Endothelial cell of umbilical vein (primary cell): ENCODE measurements at regions not wholly inside any gene's neighbourhood (a gene's known extent, or its start where the extent isn't known, plus 50 kb on each side); places are given as distances from the start of the nearest gene placed in this dataset.

ENCODE experiments used
- BruUV-seq: library from RNA; stranded (reverse); fragments of 400-500 nt; replicated peaks from 2 replicates; lab custom pipeline; 2021; lab: Mats Ljungman, UMichigan
- CTCF ChIA-PET: fragments of 300-600, 350-600 bp; sonication (Branson Sonifier 250); formaldehyde crosslinking; loops from one replicate; lab custom pipeline; 2021; ENCODE audit warnings: antibody characterized with exemption, inconsistent platforms; lab: Charles Lee
- POLR2A ChIA-PET: fragments of 300-600, 350-600 bp; sonication (Branson Sonifier 250); formaldehyde crosslinking; loops from one replicate; lab custom pipeline; 2021; ENCODE audit warnings: antibody characterized with exemption, inconsistent platforms; lab: Charles Lee
- DNase-seq: peaks from one replicate; pipeline ENCODE4 v3.0.0-alpha.2; 2011; ENCODE audit warnings: low read depth, low spot score
- FAIRE-seq: peaks from 2 replicates; lab custom pipeline; 2011; peaks lifted over from hg19 to GRCh38; lab: Jason Lieb, UNC
- H2AFZ ChIP-seq: 2 replicates; pipeline ENCODE4 v1.6.0; 2012; ENCODE audit warnings: low read depth, low read length, control low read depth, inconsistent platforms
- H3K27ac ChIP-seq: 2 replicates; pipeline ENCODE4 v1.5.1; 2011; ENCODE audit warnings: low read depth, mild to moderate bottlenecking, control low read depth, low read length, moderate library complexity; ENCODE audit not compliant: insufficient read depth
- H3K27me3 ChIP-seq, 2 experiments: 2 replicates each; pipeline versions ENCODE4 v1.6.0 to v1.6.1; 2011; ENCODE audit warnings: low read length in 2 of 2, mixed read lengths in 1 of 2; ENCODE audit not compliant: control insufficient read depth in 2 of 2, insufficient read depth in 2 of 2
- H3K36me3 ChIP-seq, 2 experiments: 2 replicates in 1 of 2; 3 replicates in 1 of 2; pipeline ENCODE4 v1.5.1; 2011; ENCODE audit warnings: low read length in 2 of 2, mild to moderate bottlenecking in 1 of 2, moderate library complexity in 1 of 2; ENCODE audit not compliant: control insufficient read depth in 2 of 2, insufficient read depth in 2 of 2; ENCODE audit errors: extremely low read depth in 1 of 2
- H3K4me1 ChIP-seq: 3 replicates; pipeline ENCODE4 v1.5.1; 2011; ENCODE audit warnings: mild to moderate bottlenecking, low read length; ENCODE audit not compliant: control insufficient read depth, insufficient read depth; ENCODE audit errors: extremely low read depth
- H3K4me2 ChIP-seq: 2 replicates; pipeline ENCODE4 v1.6.1; 2011; ENCODE audit warnings: low read length, control low read depth, mixed read lengths; ENCODE audit not compliant: insufficient read depth
- H3K4me3 ChIP-seq, 3 experiments: fragments of 200-600 bp in 1 of 3; sonication (generic), shearing (Covaris generic) in 1 of 3; replicated peaks in 1 of 3; 2 replicates each; pipeline ENCODE4 v1.5.1; 2011 to 2016; ENCODE audit warnings: control low read depth in 3 of 3, low read length in 3 of 3, mild to moderate bottlenecking in 2 of 3, inconsistent platforms in 1 of 3, low read depth in 1 of 3, moderate library complexity in 1 of 3; ENCODE audit not compliant: insufficient read depth in 1 of 3
- H3K79me2 ChIP-seq: 2 replicates; pipeline ENCODE4 v1.6.0; 2012; ENCODE audit warnings: low read length, inconsistent platforms; ENCODE audit not compliant: control insufficient read depth, insufficient read depth
- H3K9ac ChIP-seq: replicated peaks from 2 replicates; pipeline ENCODE3; 2011; ENCODE audit warnings: low read length, control low read depth; ENCODE audit not compliant: insufficient read depth; ENCODE audit errors: extremely low read depth
- H3K9me1 ChIP-seq: replicated peaks from 3 replicates; pipeline ENCODE4 v1.6.0; 2011; ENCODE audit warnings: mild to moderate bottlenecking, low read length; ENCODE audit not compliant: control insufficient read depth, insufficient read depth; ENCODE audit errors: extremely low read depth
- H3K9me3 ChIP-seq: replicated peaks from 2 replicates; pipeline ENCODE4 v1.5.1; 2012; ENCODE audit warnings: low read length, inconsistent platforms; ENCODE audit not compliant: control insufficient read depth, insufficient read depth
- H4K20me1 ChIP-seq: replicated peaks from 2 replicates; pipeline ENCODE3; 2011; ENCODE audit warnings: mild to moderate bottlenecking, low read length; ENCODE audit not compliant: control insufficient read depth, insufficient read depth; ENCODE audit errors: extremely low read depth
- CTCF ChIP-seq, 2 donors: IDR thresholded peaks; 1 replicate in 1 of 2; 2 replicates in 1 of 2; pipeline ENCODE4 v1.5.1; 2011; ENCODE audit warnings: low read length in 2 of 2, mild to moderate bottlenecking in 2 of 2, moderate library complexity in 2 of 2, control low read depth in 1 of 2, inconsistent platforms in 1 of 2, low read depth in 1 of 2; ENCODE audit not compliant: insufficient read depth in 1 of 2; ENCODE audit errors: extremely low read depth in 1 of 2
- EZH2 ChIP-seq: IDR thresholded peaks from 2 replicates; pipeline ENCODE4 v1.6.1; 2012; ENCODE audit warnings: borderline replicate concordance, low read depth, mild to moderate bottlenecking, moderate library complexity, low read length, inconsistent platforms; ENCODE audit not compliant: severe bottlenecking
- FOS ChIP-seq: IDR thresholded peaks from 2 replicates; pipeline ENCODE4 v1.6.1; 2011; ENCODE audit warnings: mild to moderate bottlenecking, low read length, moderate library complexity, borderline replicate concordance; ENCODE audit not compliant: insufficient read depth
- GATA2 ChIP-seq: IDR thresholded peaks from 2 replicates; pipeline ENCODE4 v1.7.0; 2011; ENCODE audit warnings: low read depth, mild to moderate bottlenecking, moderate library complexity, mixed read lengths, low read length; ENCODE audit not compliant: insufficient read length, insufficient read depth
- MYC ChIP-seq: IDR thresholded peaks from one replicate; pipeline ENCODE4 v1.6.1; 2011; ENCODE audit warnings: mild to moderate bottlenecking, low read depth, low read length
- POLR2AphosphoS5 ChIP-seq: IDR thresholded peaks from 2 replicates; pipeline ENCODE4 v1.6.1; 2012; ENCODE audit warnings: low read depth, mild to moderate bottlenecking, control low read depth, low read length, moderate library complexity; ENCODE audit not compliant: insufficient read depth
- dilution Hi-C: fragments of 300-500 bp; cut with MboI; formaldehyde crosslinking; loops from one replicate; pipeline ENCODE4 v1.15.0; 2019; ENCODE audit warnings: low sequenced_read_pairs; ENCODE audit not compliant: extremely low pct_ligation_motif_present
- intact Hi-C: fragments of 100-400 bp; cut with micrococcal nuclease; formaldehyde crosslinking; loops from one replicate; pipeline ENCODE4 v1.10.0; 2022
- TF ChIP-seq, protein P1 (sequence below): IDR thresholded peaks from 2 replicates; pipeline ENCODE4 v1.6.1; 2011; ENCODE audit not compliant: insufficient read depth, insufficient read length

GRCh38 chr2:118705032-118705431 is 142.4 kb downstream of the EN1 start:
- FAIRE-seq (no peak), DNase-seq (no peak)
- CTCF ChIA-PET = no interaction called here
- TF ChIP-seq, protein P1, sequence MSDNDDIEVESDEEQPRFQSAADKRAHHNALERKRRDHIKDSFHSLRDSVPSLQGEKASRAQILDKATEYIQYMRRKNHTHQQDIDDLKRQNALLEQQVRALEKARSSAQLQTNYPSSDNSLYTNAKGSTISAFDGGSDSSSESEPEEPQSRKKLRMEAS = no peak
- no peak for TF ChIP-seq POLR2AphosphoS5
- TF ChIP-seq CTCF (IDR thresholded peaks at IDR 0.05; ENCODE audit: extremely low read depth in 1 of 2, insufficient read depth in 1 of 2, low read depth in 1 of 2, low read length in 2 of 2) = no peak
- no peak for TF ChIP-seq FOS
- TF ChIP-seq MYC = no peak
- no peak for TF ChIP-seq GATA2
- no peak for TF ChIP-seq EZH2
- Histone ChIP-seq H4K20me1 (no peaks in the 10 kb centered on the region), H3K79me2 (no peaks in the 10 kb centered on the region), H3K9me1 (no peaks in the 10 kb centered on the region), H2AFZ (no peak overlapping the region), H3K4me2 (no peak overlapping the region), H3K4me3 (no peak overlapping the region), H3K27ac (no peak overlapping the region), H3K27me3 (no peaks in the 10 kb centered on the region), H3K36me3 (no peaks in the 10 kb centered on the region), H3K9ac (no peak overlapping the region), H3K4me1 (no peaks in the 10 kb centered on the region), H3K9me3 (no peaks in the 10 kb centered on the region)
- POLR2A ChIA-PET = no interaction called here
- intact Hi-C loops = no loop called here
- dilution Hi-C loops = no loop called here
- BruUV-seq = no TSS peak
